GM06990 (cell line): ENCODE measurements at regions not wholly inside any gene's neighbourhood (a gene's known extent, or its start where the extent isn't known, plus 50 kb on each side); places are given as distances from the start of the nearest gene placed in this dataset.

Experiments used
- DNase-seq: peaks from one replicate; pipeline ENCODE4 v3.0.0-alpha.2; 2011; ENCODE audit not compliant: insufficient read length; ENCODE audit errors: extremely low read depth
- H3K27me3 ChIP-seq: replicated peaks from 2 replicates; pipeline ENCODE4 v1.6.0; 2011; ENCODE audit warnings: low read length; ENCODE audit not compliant: control insufficient read depth, insufficient read depth
- H3K36me3 ChIP-seq: 2 replicates; pipeline ENCODE4 v1.5.1; 2011; ENCODE audit warnings: low read length; ENCODE audit not compliant: control insufficient read depth, insufficient read depth
- H3K4me3 ChIP-seq: replicated peaks from 2 replicates; pipeline ENCODE4 v1.5.1; 2011; ENCODE audit warnings: low read depth, mild to moderate bottlenecking, control low read depth, low read length
- CTCF ChIP-seq: IDR thresholded peaks from 2 replicates; pipeline ENCODE4 v1.5.1; 2011; ENCODE audit warnings: low read length, control low read depth, mild to moderate bottlenecking, inconsistent platforms; ENCODE audit not compliant: insufficient read depth, poor library complexity, severe bottlenecking

GRCh38 chr15:62896969-62897486 is 145.5 kb upstream of the TPM1 start:
- no peak for DNase-seq
- Histone ChIP-seq H3K27me3 (no peaks in the 10 kb centered on the region; the same call in 1 of the 2 replicates), H3K4me3 (no peak overlapping the region), H3K36me3 (no peaks in the 10 kb centered on the region)
- no peak for TF ChIP-seq CTCF

GRCh38 chr15:62897634-62898033 is 144.9 kb upstream of the TPM1 start:
- DNase-seq = no peak
- H3K36me3 ChIP-seq = no peaks in the 10 kb centered on the region
- H3K27me3 ChIP-seq = no peaks in the 10 kb centered on the region; the same call in 1 of the 2 replicates
- TF ChIP-seq CTCF = no peak
- no peak overlapping the region for H3K4me3 ChIP-seq

- Histone ChIP-seq H3K36me3 (no peaks in the 10 kb centered on the region), H3K27me3 (no peaks in the 10 kb centered on the region; the same call in 1 of the 2 replicates), H3K4me3 (no peak overlapping the region)
- DNase-seq = no peak
- TF ChIP-seq CTCF = no peak
Measured at GRCh38 chr15:62899090-62899493, 143.5 kb upstream of the TPM1 start.

- Histone ChIP-seq H3K36me3 (no peaks in the 10 kb centered on the region), H3K27me3 (no peaks in the 10 kb centered on the region; the same call in 1 of the 2 replicates), H3K4me3 (no peak overlapping the region)
- no peak for TF ChIP-seq CTCF
- no peak for DNase-seq
Measured at GRCh38 chr15:62900071-62900802, 142.3 kb upstream of the TPM1 start.

- no peak for TF ChIP-seq CTCF
- no peak for DNase-seq
- H3K27me3 ChIP-seq = no peaks in the 10 kb centered on the region; the same call in 1 of the 2 replicates
- no peak overlapping the region for H3K4me3 ChIP-seq
- H3K36me3 ChIP-seq = no peaks in the 10 kb centered on the region
Measured at GRCh38 chr15:62901087-62901486, 141.5 kb upstream of the TPM1 start.
